Activated T-cell treated with anti-CD3 and anti-CD28 coated beads, Interleukin-2, amount 50 U/mL, for 1 hour (primary cell): ENCODE measurements at regions not wholly inside any gene's neighbourhood (a gene's known extent, or its start where the extent isn't known, plus 50 kb on each side); places are given as distances from the start of the nearest gene placed in this dataset.
"Not testable (repeated sequence)": the region's sequence is repeated elsewhere in the genome, so short reads cannot be mapped to it uniquely, and the experiment has no call there.

Experiments
- DNase-seq: peaks from one replicate; pipeline ENCODE4 v3.0.0-alpha.2; 2020

- not testable (repeated sequence) for DNase-seq
These were observed 83.0 kb downstream of the POTEC start for GRCh38 chr18:14460364-14460763.

GRCh38 chr18:14459826-14460225, 83.6 kb downstream of the POTEC start:
- DNase-seq: not testable (repeated sequence)

GRCh38 chr18:14458009-14458945, 85.1 kb downstream of the POTEC start:
- DNase-seq: peak; percentile 76

GRCh38 chr18:14450637-14451009, 92.8 kb downstream of the POTEC start:
- peak; percentile 56 for DNase-seq

GRCh38 chr18:14449995-14450636, 93.3 kb downstream of the POTEC start:
- peak; percentile 60 for DNase-seq

- not testable (repeated sequence) for DNase-seq
These were observed 94.3 kb downstream of the POTEC start for GRCh38 chr18:14449062-14449461.

- not testable (repeated sequence) for DNase-seq
These were observed 95.7 kb downstream of the POTEC start for GRCh38 chr18:14447715-14448114.

GRCh38 chr18:14435460-14435859, 107.9 kb downstream of the POTEC start:
- not testable (repeated sequence) for DNase-seq

- DNase-seq: not testable (repeated sequence)
These were observed 111.0 kb downstream of the POTEC start for GRCh38 chr18:14432371-14432770.

GRCh38 chr18:14431031-14431521, 112.3 kb downstream of the POTEC start:
- peak; percentile 71 for DNase-seq

- DNase-seq: peak; percentile 54
These were observed 127.6 kb downstream of the POTEC start for GRCh38 chr18:14415806-14416205.

GRCh38 chr18:14415399-14415798, 128.0 kb downstream of the POTEC start:
- not testable (repeated sequence) for DNase-seq

GRCh38 chr18:14395533-14395932, 147.9 kb downstream of the POTEC start:
- DNase-seq: not testable (repeated sequence)

- not testable (repeated sequence) for DNase-seq
These were observed 149.8 kb downstream of the POTEC start for GRCh38 chr18:14393563-14394103.

GRCh38 chr18:14392604-14393003, 150.8 kb downstream of the POTEC start:
- not testable (repeated sequence) for DNase-seq

- DNase-seq: not testable (repeated sequence)
These were observed 158.4 kb downstream of the POTEC start for GRCh38 chr18:14384961-14385360.

GRCh38 chr18:14382666-14383065, 160.7 kb downstream of the POTEC start:
- not testable (repeated sequence) for DNase-seq

GRCh38 chr18:14379489-14379888, 163.9 kb downstream of the POTEC start:
- DNase-seq: not testable (repeated sequence)

GRCh38 chr18:14378376-14378775, 165.0 kb downstream of the POTEC start:
- DNase-seq: not testable (repeated sequence)

GRCh38 chr18:14361346-14361745, 182.1 kb downstream of the POTEC start:
- not testable (repeated sequence) for DNase-seq

- DNase-seq: not testable (repeated sequence)
These were observed 185.7 kb downstream of the POTEC start for GRCh38 chr18:14357553-14358297.

GRCh38 chr18:14342170-14342569, 201.2 kb downstream of the POTEC start:
- not testable (repeated sequence) for DNase-seq

GRCh38 chr18:14336017-14336416, 203.8 kb upstream of the ZNF519 start:
- DNase-seq: not testable (repeated sequence)
